ENCODE measurements at regions not wholly inside any gene's neighbourhood (a gene's known extent, or its start where the extent isn't known, plus 50 kb on each side); places are given as distances from the start of the nearest gene placed in this dataset.

DNA sequence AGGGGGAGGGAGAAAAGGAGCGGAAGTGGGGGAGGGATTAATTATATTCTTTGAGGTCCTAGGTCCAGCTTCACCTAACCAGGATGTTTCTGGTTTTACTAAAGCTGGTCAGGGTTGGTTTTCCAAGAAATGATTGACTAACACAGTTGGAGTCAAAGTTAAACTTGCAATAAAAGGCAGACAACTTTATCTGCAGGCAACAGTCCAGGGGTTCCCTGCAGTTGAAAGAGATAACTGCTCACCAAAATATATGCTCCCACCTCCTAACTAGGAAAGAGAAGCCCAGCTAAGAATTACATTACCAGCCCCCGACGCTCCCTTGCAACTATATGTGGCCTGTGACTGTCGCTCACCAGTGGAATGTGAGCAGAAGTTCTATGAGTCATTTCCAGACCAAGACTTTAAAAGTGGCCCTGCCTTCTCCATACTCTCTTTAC lies 140.0 kb upstream of the PKDCC start:
- TF ChIP-seq STAT1 (conservative IDR thresholded peaks at IDR 0.05) = no peak
- 0 out of 2 replicates have a peak, but pooled peaks have one; percentile 26 for TF ChIP-seq JUNB (IDR thresholded peaks at IDR 0.05)
- Histone ChIP-seq H3K9ac (ENCODE audit: control insufficient read depth, insufficient read depth, low read length) (no peak overlapping the region), H3K79me2 (ENCODE audit: control insufficient read depth, insufficient read depth, low read length) (no peaks in the 10 kb centered on the region), H4K20me1 (ENCODE audit: control insufficient read depth, insufficient read depth) (no peaks in the 10 kb centered on the region), H3K27ac (ENCODE audit: control insufficient read depth, insufficient read depth) (no peak overlapping the region), H3K9me3 (replicated peaks; ENCODE audit: control insufficient read depth, insufficient read depth, low read length) (no peaks in the 10 kb centered on the region), H3K27me3 (replicated peaks in 1 of 2; ENCODE audit: control insufficient read depth in 2 of 2, insufficient read depth in 2 of 2, low read length in 1 of 2) (peaks cover 0 to 1% of the 10 kb centered on the region in 2 experiments; a peak in 1 of 4 replicates), H3K4me3 (no peak overlapping the region), H3K4me2 (ENCODE audit: control insufficient read depth, insufficient read depth) (no peak overlapping the region), H2AFZ (ENCODE audit: control insufficient read depth, low read depth, low read length) (no peak overlapping the region), H3K36me3 (ENCODE audit: control insufficient read depth in 2 of 2, insufficient read depth in 2 of 2, low read length in 1 of 2) (no peaks in the 10 kb centered on the region), H3K4me1 (ENCODE audit: control insufficient read depth, insufficient read depth, low read length) (no peaks in the 10 kb centered on the region)
- DNase-seq (ENCODE audit: low read depth, low spot score) = no peak
- SMC1A ChIA-PET (ENCODE audit: uncharacterized antibody, unreplicated experiment) = interaction anchor here (1.3 kb wide), 1 partner anchor 183 kb away, joined by 3 read pairs; no protein-coding TSS in a partner anchor
- ATAC-seq = peak; percentile 36; the same call in 1 of the 3 replicates
- intact Hi-C loops (cut with micrococcal nuclease; ENCODE audit: unreplicated experiment) (no loop called here), in situ Hi-C loops (cut with MboI) (no loop called here)
- FAIRE-seq = no peak
- 43% methylated on average over 4 of the region's 4 CpGs for WGBS (ENCODE audit: insufficient coverage, insufficient replicate concordance, low lambda C conversion rate, missing lambda C conversion rate)
- BruUV-seq (replicated peaks) = no TSS peak
- POLR2A ChIA-PET = no interaction called here
- CTCF ChIA-PET = no interaction called here
- RAD21 ChIA-PET (ENCODE audit: unreplicated experiment) = no interaction called here

DNA sequence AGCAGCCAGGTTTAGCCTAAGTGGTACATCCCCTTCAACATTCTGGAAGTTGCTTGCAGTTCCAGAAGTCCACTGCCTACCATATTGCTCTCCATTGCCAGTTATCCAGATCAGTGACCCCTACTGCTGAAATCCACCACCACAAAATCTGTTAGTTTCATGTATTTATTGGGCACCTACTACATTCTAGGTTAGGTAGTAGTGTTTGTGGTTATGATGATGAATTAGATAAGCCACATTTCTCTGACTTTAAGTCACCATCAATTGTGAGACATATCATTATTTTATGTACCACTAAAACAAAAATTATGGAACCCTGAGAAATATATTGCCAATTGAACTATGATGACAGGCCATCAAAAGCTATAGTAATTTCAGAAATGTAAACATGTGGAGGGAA lies 139.5 kb upstream of the PKDCC start:
- no peaks in the 10 kb centered on the region for H3K36me3 ChIP-seq (ENCODE audit: control insufficient read depth in 2 of 2, insufficient read depth in 2 of 2, low read length in 1 of 2)
- ChIA-PET SMC1A (ENCODE audit: uncharacterized antibody, unreplicated experiment) (interaction anchor here (0.7 kb wide), 1 partner anchor 22 kb away, joined by 3 read pairs; no protein-coding TSS in a partner anchor), RAD21 (ENCODE audit: unreplicated experiment) (no interaction called here), POLR2A (interaction anchor here (0.6 kb wide), 1 partner anchor 911 kb away, joined by 3 read pairs; no protein-coding TSS in a partner anchor), CTCF (interaction anchor here (1.2 to 1.4 kb wide), 2 partner anchors 9 to 182 kb away, joined by 3 to 4 read pairs; no protein-coding TSS in a partner anchor)
- H3K9me3 ChIP-seq (replicated peaks; ENCODE audit: control insufficient read depth, insufficient read depth, low read length) = no peaks in the 10 kb centered on the region
- H3K4me2 ChIP-seq (ENCODE audit: control insufficient read depth, insufficient read depth) = no peak overlapping the region
- ATAC-seq = no peak
- in situ Hi-C loops (cut with MboI) = no loop called here
- no peak for DNase-seq (ENCODE audit: low read depth, low spot score)
- no peaks in the 10 kb centered on the region for H4K20me1 ChIP-seq (ENCODE audit: control insufficient read depth, insufficient read depth)
- H3K27ac ChIP-seq (ENCODE audit: control insufficient read depth, insufficient read depth) = no peak overlapping the region
- H2AFZ ChIP-seq (ENCODE audit: control insufficient read depth, low read depth, low read length) = no peak overlapping the region
- H3K4me1 ChIP-seq (ENCODE audit: control insufficient read depth, insufficient read depth, low read length) = no peaks in the 10 kb centered on the region
- BruUV-seq (replicated peaks) = no TSS peak
- H3K79me2 ChIP-seq (ENCODE audit: control insufficient read depth, insufficient read depth, low read length) = no peaks in the 10 kb centered on the region
- H3K4me3 ChIP-seq = no peak overlapping the region
- intact Hi-C loops (cut with micrococcal nuclease; ENCODE audit: unreplicated experiment) = no loop called here
- TF ChIP-seq BCLAF1 (IDR thresholded peaks at IDR 0.05) = no peak
- TF ChIP-seq SUZ12 (IDR thresholded peaks at IDR 0.05; ENCODE audit: unreplicated experiment) = no peak
- no peak for TF ChIP-seq ZNF592 (IDR thresholded peaks at IDR 0.05)
- TF ChIP-seq BCL11A (IDR thresholded peaks at IDR 0.05; ENCODE audit: low read depth, low read length) = no peak
- no peak for TF ChIP-seq PAX5 (IDR thresholded peaks at IDR 0.05; ENCODE audit: borderline replicate concordance, low read depth, low read length)
- no peak for TF ChIP-seq POLR2A (IDR thresholded peaks at IDR 0.05; ENCODE audit: low read depth, low read length)
- no peak for TF ChIP-seq PML (IDR thresholded peaks at IDR 0.05; ENCODE audit: low read length)
- TF ChIP-seq SPI1 (IDR thresholded peaks at IDR 0.05; ENCODE audit: borderline replicate concordance, insufficient read depth, low read depth, low read length) = no peak
- peaks cover 0 to 3% of the 10 kb centered on the region in 2 experiments; a peak in 1 of 4 replicates for H3K27me3 ChIP-seq (replicated peaks in 1 of 2; ENCODE audit: control insufficient read depth in 2 of 2, insufficient read depth in 2 of 2, low read length in 1 of 2)
- no peak for FAIRE-seq
- no peak overlapping the region for H3K9ac ChIP-seq (ENCODE audit: control insufficient read depth, insufficient read depth, low read length)

Data from GM12878 (cell line).